ENCODE measurements at regions not wholly inside any gene's neighbourhood (a gene's known extent, or its start where the extent isn't known, plus 50 kb on each side); places are given as distances from the start of the nearest gene placed in this dataset.
"Not testable (repeated sequence)": the region's sequence is repeated elsewhere in the genome, so short reads cannot be mapped to it uniquely, and the experiment has no call there.

DNA sequence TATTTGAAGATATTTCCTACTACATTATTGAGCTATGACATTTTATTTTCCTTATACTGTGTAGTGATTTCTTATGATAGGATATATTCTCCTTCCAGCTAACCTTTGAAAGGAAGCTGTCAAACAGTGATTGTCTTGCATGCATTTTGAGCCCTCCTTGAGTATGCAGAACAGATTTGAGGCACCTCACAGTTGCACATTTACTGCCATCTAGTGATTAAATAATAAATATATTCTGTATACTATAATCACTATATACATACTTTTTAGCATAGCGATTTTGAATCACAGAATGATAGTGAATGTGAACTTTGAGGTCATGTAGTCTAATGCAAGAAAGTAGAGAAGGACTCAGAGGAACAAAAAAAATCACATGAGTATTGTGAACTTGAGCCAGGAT lies 268.4 kb upstream of the CDH19 start:
- DNase-seq: peak; percentile 6 to 22 (median 13)

- DNase-seq: no peak
Observed at GRCh38 chr18:66867653-66868052, 263.8 kb upstream of the CDH19 start.

DNA sequence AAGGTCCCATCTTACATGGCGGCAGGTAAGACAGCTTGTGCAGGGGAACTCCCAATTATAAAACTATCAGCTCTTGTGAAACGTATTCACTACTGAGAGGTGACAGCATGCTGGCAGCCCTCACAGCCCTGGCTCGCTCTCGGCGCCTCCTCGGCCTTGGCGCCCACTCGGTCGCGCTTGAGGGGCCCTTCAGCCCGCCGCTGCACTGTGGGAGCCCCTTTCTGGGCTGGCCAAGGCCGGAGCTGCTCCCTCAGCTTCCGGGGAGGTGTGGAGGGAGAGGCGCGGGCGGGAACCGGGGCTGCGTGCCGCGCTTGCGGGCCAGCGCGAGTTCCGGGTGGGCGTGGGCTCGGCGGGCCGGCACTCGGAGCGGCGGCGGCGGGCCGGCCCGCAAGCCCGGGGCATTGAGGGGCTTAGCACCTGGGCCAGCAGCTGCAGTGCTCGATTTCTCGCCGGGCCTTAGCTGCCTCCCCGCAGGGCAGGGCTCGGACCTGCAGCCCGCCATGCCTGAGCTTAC lies 262.6 kb upstream of the CDH19 start:
- not testable (repeated sequence) for DNase-seq

GRCh38 chr18:66838340-66838987 lies 234.6 kb upstream of the CDH19 start:
- no peak for DNase-seq

DNA sequence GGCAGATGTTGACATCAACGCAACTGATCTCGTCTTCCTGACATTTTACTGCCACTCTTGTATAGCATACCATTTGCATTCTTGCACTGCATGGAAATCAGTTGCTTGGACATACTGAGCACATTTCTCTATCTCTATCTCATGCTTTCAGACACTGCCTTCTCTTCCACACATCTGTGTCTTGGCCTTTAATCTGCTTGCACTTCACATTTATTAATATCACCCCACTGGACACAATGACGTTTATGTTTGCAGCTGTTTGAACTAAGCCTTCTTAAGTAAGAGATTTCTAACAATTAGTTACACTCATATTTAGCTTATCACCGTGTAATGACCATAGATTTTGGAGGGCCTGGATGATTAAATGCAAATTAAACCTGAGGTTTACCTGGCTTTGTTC lies 229.8 kb upstream of the CDH19 start:
- peak in 1 of 3 donors; percentile 3 for DNase-seq

DNA sequence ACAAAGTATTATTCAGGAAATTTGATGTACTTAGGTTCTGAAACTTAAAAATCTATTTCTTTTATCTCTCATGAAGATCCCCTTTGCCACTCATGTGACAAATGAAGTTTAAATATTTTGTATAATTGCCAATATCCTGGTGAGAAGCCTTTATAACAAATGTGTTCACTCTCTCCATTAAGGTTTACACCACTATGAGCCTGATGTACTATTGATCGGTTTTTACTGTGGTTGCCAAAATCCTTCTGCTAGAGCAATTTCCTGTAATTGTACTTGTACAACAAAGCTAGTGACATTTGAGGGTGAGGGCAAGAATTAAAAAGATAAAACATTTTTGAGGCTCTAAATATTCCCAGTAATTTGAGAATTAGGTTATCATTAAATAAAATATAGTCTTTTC lies 222.3 kb upstream of the CDH19 start:
- no peak for DNase-seq

DNA sequence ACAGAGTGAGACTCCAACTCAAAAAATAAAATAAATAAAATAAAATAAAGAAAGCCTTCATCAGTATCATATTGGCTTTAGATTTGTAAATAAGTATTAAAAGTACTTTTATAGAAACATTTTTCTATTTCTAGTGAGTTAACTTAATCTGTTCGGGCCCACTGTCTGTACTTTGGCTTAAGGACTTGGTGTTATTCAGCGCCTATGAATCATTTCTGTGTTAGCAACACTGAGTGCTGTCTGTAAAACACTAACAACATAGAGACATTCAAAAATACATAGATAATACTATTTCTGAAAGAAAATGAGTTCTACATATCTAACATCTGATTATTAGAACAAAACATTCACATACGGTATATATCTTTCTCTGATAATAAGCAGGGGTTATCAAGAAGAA lies 221.5 kb upstream of the CDH19 start:
- DNase-seq: no peak

GRCh38 chr18:66819235-66819634 lies 215.3 kb upstream of the CDH19 start:
- no peak for DNase-seq

DNA sequence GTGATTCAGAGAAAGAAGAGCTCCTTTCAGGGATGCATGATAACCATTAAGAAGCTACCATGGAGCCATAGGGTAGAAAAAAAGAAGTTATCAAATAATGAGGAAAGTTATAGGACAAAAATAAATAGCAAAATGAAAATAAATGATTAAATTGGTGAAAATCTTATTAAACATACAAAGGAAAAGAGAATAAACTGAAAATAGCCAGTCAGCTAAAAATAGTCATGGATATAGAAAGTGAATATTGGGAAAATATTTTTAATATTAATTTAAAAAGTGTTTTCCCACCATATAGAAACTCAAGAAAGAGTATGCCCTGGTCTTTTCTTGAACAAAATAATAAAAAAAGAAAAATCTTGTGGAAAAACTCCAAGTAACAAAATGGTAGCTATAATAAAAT lies 209.2 kb upstream of the CDH19 start:
- DNase-seq: no peak

GRCh38 chr18:66795051-66795450 lies 191.2 kb upstream of the CDH19 start:
- peak in 1 of 3 donors; percentile 60 for DNase-seq

DNA sequence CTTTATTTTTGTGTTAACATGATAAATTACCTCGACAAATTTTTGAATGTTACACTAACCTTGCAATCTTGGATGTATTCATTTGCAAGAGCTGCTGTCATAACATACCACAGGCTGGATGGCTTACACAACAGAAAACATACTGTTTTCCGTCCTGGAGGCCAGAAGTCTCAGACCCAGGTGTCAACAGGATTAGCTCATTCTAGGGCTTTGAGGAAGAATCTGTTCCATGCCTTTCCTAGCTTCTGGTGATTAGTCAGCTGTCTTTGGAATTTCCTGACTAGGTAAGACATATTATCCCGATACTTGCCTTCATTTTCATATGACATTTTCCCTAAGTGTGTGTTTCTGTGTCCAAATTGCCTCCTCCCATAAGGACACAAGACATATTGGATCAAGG lies 188.6 kb upstream of the CDH19 start:
- DNase-seq: peak in 1 of 3 donors; percentile 2

- no peak for DNase-seq
Observed at GRCh38 chr18:66780609-66781008, 176.7 kb upstream of the CDH19 start.

DNA sequence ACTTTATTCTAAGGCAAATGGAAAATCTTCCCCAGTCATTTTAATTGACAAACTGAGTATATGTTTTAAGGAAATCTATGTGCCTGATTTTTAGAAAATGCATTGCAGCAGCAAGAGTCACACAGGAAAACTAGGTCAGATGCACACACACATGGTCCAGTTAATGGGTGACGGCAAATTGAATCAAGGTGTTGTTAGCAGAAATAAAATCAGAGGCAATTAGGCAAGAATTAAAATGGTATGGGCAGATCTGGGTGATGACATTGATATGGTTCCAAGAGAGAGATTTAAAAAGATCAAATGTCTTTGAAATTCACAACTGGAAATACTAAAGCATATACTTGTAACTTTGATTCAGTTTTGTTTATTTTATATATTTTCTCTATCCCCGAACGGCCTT lies 174.2 kb upstream of the CDH19 start:
- DNase-seq: no peak

- DNase-seq: no peak
Observed at GRCh38 chr18:66769375-66769774, 165.5 kb upstream of the CDH19 start.

DNA sequence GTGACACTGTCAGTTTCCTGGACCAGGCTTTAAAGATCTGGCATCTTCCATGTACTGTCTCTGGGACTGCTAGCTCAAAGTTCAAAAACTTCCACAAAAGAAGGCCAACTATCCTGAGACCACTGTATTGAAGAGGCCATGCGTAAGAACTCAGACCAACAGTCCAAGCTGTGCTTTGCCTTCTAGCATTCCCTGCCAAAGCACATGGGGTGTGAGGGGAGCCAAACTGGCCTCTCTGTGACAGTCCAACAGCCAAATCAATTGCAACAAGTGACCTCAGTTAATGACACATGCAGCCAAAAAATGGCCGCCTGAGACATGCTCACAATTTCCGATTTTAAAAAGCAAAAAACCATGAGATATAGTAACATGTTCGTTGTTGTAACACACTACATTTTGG lies 160.3 kb upstream of the CDH19 start:
- DNase-seq: peak; percentile 72 to 86 (median 76)

- DNase-seq: no peak
Observed at GRCh38 chr18:66761166-66761565, 157.3 kb upstream of the CDH19 start.

- no peak for DNase-seq
Observed at GRCh38 chr18:66760559-66760958, 156.7 kb upstream of the CDH19 start.

DNA sequence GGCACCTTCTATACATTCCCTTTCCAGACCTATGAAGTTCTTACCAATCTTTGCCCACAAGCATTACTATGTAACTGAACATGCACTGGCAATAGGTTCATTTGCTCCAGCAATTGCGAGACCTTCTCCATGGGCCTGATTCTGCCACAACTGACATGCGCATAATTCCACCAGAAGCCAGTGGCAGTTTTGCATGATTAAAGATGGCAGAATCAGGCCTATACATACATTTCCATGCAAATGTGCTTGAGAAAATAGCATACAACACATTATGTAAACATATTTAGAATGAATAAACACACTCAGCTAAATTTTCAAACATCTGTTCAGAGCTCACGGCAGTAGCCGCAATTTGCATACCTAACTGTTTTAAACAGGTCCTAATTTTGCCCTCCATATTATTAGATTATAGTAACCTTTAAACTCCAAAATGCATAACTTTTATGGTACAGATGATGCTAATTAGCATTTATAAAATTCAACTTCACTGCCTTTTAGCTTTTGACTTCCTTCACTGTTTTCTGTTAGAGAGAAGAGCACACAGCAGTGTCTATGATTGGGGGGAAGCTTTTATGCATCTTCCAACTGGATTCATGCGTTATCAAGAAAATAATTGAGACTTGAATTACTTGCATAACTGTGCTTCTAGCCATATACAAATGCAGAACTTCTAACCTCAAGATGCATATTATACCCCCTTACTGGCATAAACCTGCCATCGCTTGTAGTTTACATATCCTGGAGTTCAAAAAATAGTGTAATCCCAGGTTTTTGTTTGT lies 155.3 kb upstream of the CDH19 start:
- DNase-seq: no peak

DNA sequence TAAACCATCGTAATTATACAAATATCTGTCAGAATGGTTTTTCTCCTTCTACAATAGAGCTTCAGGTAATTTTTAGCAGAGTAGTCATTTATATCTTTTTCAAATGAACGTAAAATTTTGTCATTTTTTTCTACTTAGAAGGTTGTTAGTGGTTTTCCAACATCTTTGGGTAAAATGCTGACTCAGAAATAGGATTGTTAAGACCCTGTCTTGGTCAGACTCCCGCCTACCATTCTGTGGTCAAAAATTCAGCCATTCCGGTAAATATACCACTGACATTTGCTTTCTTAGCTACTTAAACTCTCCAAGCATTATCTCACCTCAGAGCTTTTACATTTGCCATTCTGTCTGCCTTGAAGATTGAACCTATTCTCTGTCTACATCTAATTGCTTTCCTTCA lies 154.1 kb upstream of the CDH19 start:
- no peak for DNase-seq

DNA sequence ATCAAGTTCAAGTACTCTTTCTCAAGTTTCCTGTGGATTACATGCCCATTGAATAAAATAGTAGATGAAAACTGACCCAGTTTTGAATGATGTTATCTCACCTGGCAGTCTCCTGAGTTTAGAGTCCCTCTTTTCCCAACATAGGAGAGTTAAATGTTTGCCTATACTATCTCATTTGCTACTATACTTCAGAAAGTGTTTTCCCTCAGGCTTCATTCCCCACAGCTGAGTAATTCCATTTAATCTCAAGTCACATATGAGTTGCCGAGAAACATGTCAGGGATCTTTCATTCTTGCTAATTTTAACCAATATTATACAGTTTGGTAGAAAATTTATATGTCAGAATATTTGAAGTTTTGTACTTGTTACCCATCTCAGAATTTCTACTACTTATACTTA lies 150.4 kb upstream of the CDH19 start:
- DNase-seq: no peak

DNA sequence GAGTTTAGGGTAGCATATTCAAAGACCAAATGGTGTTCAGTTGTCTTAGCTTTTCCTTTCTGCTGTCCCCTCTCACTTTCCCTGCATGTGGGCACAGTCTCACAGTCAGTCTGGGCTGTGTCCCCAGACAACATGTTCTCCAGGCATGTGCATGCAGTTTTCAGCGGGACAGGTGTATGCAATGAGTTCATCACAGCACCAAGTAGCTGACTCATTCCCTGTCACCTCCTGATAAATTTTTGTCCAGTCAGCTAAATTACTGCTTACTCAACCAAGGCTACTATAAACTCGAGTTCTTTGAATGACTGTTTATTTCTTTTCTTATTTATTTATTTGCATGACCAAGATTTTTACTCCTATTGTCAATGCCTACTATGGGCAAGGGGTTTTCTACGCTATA lies 148.8 kb upstream of the CDH19 start:
- no peak for DNase-seq

DNA sequence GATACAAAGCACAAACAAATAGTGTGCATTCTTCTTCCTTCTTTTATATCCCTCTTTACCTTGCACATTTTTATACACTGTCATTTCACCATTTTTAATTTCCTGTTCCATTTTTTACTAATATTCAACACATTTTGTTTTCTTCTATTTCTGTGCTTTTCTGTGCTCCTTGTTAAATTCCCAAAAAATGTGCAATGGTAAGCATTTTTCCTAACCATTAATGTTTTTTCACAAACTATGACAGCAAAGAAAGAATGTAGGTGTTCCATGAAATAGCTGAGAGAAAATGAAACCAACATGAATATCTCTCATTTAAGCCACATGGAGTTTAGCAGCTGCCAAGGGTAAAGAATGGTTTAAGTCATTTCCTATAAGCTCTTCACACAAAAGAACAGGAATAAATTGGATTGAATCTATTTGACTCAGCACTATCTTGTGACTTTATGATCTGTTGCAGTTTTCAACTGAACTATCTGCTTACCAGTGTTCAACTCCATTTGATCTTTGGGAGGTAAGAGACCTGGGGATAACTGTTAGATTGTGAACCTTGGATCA lies 145.7 kb upstream of the CDH19 start:
- no peak for DNase-seq

DNA sequence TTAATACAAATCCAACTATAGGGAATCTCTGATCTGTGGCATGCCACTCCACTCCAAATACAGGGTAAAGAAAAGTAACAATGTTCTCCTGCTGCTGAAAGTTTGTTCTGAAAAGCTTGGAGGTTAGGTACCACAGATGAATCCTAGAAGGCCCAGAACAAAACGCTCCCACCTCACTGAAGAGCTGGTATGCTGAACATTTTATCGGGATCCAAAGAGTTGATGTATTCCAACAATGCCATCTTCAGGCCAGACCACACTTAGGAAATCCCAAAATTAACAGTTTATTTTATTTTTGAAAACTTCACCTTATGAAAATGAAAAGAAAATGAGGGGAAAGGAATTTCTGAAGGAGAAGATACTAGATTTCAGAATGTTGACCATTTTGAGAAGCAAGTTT lies 145.1 kb upstream of the CDH19 start:
- no peak for DNase-seq

Data from muscle of back (tissue), 3 donors.